Spinal cord (tissue), 9 donors: ENCODE measurements at regions not wholly inside any gene's neighbourhood (a gene's known extent, or its start where the extent isn't known, plus 50 kb on each side); places are given as distances from the start of the nearest gene placed in this dataset.

ENCODE experiments used
- DNase-seq, 6 donors: peaks; one replicate each; pipeline versions ENCODE4 v3.0.0 to v3.0.0-alpha.2; 2013 to 2015; ENCODE audit warnings: low spot score in 6 of 6, low read depth in 4 of 6
- H3K27ac ChIP-seq: one replicate; pipeline ENCODE4 v1.5.1; 2013; ENCODE audit warnings: low read depth, low read length, control low read depth
- H3K27me3 ChIP-seq: one replicate; pipeline ENCODE4 v1.6.1; 2013; ENCODE audit warnings: low read length; ENCODE audit not compliant: control insufficient read depth, insufficient read depth
- H3K36me3 ChIP-seq: one replicate; pipeline ENCODE4 v1.6.1; 2013; ENCODE audit warnings: low read length; ENCODE audit not compliant: control insufficient read depth, insufficient read depth
- H3K4me1 ChIP-seq: one replicate; pipeline ENCODE4 v1.6.1; 2013; ENCODE audit warnings: low read length; ENCODE audit not compliant: control insufficient read depth, insufficient read depth
- H3K4me3 ChIP-seq: one replicate; pipeline ENCODE4 v1.5.1; 2013; ENCODE audit warnings: low read depth, low read length, control low read depth
- H3K9me3 ChIP-seq: one replicate; pipeline ENCODE4 v1.6.1; 2013; ENCODE audit warnings: low read length; ENCODE audit not compliant: control insufficient read depth, insufficient read depth
- WGBS: methylation state at CpG from one replicate; pipeline ENCODE4 v1.1.5; 2013; ENCODE audit warnings: missing lambda C conversion rate; ENCODE audit not compliant: insufficient coverage; 5-methylcytosine and 5-hydroxymethylcytosine counted together
- donor health status: healthy.

DNA sequence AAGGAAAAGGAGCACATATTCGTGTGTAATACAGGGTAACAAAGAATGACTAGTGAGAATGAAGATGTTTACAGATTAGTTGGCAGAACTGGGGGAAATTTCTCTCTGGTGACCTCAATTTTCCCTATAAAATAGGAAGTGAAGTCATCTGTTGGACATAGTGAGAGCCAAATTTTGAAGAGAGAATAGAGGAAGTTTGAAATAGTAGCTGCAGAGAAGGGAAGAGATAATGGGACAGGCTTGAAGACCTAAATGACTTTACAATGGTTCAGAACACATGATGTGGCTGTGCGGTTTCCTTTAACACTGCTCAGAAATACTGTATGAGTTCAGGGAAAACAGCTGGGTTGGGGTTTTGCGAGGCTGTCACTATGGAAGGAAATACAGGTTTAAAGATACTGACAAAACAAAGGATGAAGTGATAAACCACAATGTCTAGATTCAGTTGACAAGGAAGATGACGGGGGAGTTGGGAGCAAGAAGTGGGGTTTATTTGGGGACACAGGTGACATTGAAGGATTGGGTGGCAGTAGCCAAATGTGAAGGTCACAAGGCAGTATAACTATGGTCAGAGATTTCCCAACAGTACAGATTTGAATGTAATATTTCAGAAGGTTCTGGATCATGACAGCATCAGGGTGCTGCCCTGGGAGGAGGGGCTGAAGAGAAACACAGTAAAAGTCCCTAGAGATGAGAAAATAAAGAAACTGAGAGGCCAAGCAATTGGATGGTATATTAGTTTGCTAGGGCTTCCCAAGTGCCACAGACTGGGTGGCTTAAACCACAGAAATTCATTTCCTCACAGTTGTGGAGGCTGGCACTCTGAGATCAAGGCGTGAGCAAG, 82.6 kb upstream of the TANK start:
- 78% methylated on average over 5 of the region's 5 CpGs for WGBS
- H3K27ac ChIP-seq = no peak overlapping the region
- H3K27me3 ChIP-seq = no peaks in the 10 kb centered on the region
- H3K4me3 ChIP-seq = no peak overlapping the region
- no peaks in the 10 kb centered on the region for H3K4me1 ChIP-seq
- H3K36me3 ChIP-seq = no peaks in the 10 kb centered on the region
- DNase-seq = no peak
- no peaks in the 10 kb centered on the region for H3K9me3 ChIP-seq

DNA sequence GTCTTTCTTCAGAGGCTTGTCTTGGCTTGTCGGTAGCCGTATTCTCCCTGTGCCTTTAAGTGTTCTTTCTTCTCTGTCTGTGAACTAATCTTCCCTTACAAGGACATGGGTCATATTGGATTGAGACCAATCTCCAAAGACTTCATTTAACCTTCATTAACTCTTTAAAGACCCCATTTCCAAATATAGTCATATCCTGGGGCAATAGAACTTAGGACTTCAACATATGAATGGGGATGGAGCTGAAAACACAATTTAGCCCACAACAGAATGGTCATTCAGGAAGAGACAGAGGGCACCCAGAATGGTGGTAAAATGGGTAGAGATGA, 82.1 kb upstream of the TANK start:
- no peak for DNase-seq
- Histone ChIP-seq H3K27me3 (no peaks in the 10 kb centered on the region), H3K4me3 (no peak overlapping the region), H3K4me1 (no peaks in the 10 kb centered on the region), H3K9me3 (no peaks in the 10 kb centered on the region), H3K36me3 (no peaks in the 10 kb centered on the region), H3K27ac (no peak overlapping the region)
- 75% methylated on average over 2 of the region's 2 CpGs for WGBS

DNA sequence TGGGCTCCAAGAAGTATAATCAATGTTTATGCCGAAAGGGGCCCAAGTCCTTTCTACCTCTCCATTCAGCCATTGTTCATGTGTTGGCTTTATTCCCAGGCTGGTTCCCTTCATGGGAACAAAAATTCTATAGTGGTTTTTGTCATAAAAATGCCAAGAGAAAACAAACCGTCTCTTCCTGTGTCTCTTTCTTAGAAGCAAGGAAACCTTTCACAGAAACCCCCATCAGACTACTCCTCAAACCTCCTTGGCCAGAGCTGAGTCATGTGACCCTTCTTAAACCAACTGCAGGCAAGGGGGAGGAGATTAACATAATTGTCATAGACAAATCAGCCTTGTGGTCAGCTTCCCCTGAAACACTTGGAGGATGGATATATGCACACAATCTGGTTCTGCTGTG, 75.1 kb upstream of the TANK start:
- Histone ChIP-seq H3K27me3 (no peaks in the 10 kb centered on the region), H3K27ac (no peak overlapping the region), H3K4me1 (no peaks in the 10 kb centered on the region), H3K4me3 (no peak overlapping the region), H3K36me3 (no peaks in the 10 kb centered on the region), H3K9me3 (no peaks in the 10 kb centered on the region)
- no peak for DNase-seq
- no CpG with 5 or more reads among the region's 2 CpGs for WGBS

DNA sequence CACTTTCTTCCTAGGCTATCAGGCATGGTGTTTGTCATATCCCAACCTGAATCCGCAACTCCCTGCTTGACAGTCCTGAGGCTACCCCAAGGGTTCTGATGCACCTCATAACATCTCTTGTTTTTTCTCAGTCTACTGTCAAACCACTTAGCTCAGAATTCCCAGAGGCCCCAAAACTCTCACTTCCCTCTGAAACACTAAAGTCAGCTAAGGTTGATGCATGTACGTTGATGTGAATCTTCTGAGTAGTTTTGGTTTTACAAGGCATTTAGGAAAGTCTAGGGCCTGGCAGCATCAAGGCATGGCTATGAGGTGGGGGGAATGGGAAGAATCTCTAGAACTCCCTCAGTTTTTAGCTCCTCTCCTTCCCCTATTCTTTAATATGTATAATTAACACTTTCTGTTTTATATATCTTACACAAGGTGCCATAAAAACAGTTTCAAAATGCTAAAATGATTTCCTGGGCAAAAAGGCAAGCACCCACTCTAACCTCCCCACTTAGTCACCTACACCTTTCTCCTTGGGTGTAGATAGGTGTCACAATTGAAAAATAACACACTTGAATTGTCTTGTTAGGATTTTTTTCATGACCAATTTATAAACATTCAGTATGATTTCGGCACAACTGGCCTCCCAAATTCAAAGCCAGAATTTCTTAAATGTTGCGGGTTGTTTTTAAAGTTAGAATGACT, 71.4 kb upstream of the TANK start:
- Histone ChIP-seq H3K36me3 (no peaks in the 10 kb centered on the region), H3K4me3 (no peak overlapping the region), H3K27me3 (no peaks in the 10 kb centered on the region), H3K9me3 (no peaks in the 10 kb centered on the region), H3K27ac (no peak overlapping the region), H3K4me1 (no peaks in the 10 kb centered on the region)
- DNase-seq = no peak
- 100% methylated on average over 1 of the region's 4 CpGs for WGBS

DNA sequence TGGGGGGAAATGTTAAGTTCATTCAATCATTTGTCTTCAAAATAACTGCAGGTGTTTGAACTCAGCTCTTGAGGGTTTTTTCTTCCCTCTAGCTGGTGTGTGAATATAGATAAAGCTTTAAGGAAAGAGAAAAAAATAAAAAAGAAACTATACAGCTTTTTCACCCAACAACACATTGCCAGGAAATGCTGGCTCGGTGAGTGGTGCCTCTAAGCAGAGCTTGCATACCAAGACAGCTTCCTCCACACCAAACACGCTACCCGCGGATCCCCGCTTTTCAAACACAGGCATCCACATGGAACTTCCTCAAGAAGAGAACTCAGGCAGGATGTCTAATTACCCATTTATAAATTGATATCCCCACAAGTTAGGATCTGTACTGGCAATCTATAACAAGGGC, 69.8 kb upstream of the TANK start:
- Histone ChIP-seq H3K4me3 (no peak overlapping the region), H3K27ac (no peak overlapping the region), H3K36me3 (no peaks in the 10 kb centered on the region), H3K9me3 (no peaks in the 10 kb centered on the region), H3K4me1 (no peaks in the 10 kb centered on the region), H3K27me3 (no peaks in the 10 kb centered on the region)
- WGBS = 58% methylated on average over 5 of the region's 5 CpGs
- peak in 1 of 6 donors; percentile 43 for DNase-seq

DNA sequence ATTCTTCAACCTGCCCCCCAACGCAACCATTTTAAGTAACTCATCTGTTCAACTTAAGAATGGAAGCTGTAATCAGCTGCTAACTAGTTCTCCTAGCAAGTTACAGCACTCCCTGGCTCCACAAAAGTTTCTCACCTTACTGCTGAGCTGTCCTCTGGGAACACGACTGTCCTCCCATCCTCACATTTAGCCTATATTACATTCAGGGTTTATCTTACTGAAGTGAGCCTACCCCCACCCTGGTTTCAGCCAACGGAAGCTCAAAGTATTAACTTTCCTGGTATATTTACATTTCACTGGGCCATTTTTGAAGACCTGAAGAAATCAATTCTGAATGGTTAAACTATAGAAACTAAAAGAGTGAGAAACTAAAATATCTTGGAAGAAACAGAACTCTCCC, 64.9 kb upstream of the TANK start:
- no peaks in the 10 kb centered on the region for H3K36me3 ChIP-seq
- no peak for DNase-seq
- no peak overlapping the region for H3K4me3 ChIP-seq
- no peaks in the 10 kb centered on the region for H3K9me3 ChIP-seq
- H3K27me3 ChIP-seq = no peaks in the 10 kb centered on the region
- 75% methylated on average over 2 of the region's 3 CpGs for WGBS
- H3K4me1 ChIP-seq = no peaks in the 10 kb centered on the region
- H3K27ac ChIP-seq = no peak overlapping the region

DNA sequence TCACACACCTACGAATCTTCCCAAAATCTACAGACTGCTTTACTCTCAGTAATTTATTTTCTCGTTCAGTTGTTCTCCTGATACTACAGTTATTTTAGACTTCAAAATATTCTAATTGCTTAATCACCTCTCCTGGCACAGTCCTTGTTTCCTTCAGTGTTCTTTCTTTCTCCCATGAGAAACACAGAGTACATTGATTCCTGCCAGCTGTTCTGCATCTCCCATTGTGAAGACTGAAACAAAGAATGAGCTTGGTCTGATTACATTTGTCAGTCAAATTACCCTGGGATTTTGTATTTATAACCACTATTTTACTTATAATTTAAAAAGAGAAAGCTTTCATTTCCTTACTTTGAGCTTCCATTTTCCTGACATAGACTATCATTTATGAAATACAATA, 63.9 kb upstream of the TANK start:
- H3K4me3 ChIP-seq = no peak overlapping the region
- no peak overlapping the region for H3K27ac ChIP-seq
- no peaks in the 10 kb centered on the region for H3K36me3 ChIP-seq
- no peaks in the 10 kb centered on the region for H3K9me3 ChIP-seq
- whole genome bisulfite sequencing = 54% methylated on average over 2 of the region's 2 CpGs
- H3K4me1 ChIP-seq = no peaks in the 10 kb centered on the region
- DNase-seq = peak in 2 of 6 donors; percentile 26 to 62
- no peaks in the 10 kb centered on the region for H3K27me3 ChIP-seq

DNA sequence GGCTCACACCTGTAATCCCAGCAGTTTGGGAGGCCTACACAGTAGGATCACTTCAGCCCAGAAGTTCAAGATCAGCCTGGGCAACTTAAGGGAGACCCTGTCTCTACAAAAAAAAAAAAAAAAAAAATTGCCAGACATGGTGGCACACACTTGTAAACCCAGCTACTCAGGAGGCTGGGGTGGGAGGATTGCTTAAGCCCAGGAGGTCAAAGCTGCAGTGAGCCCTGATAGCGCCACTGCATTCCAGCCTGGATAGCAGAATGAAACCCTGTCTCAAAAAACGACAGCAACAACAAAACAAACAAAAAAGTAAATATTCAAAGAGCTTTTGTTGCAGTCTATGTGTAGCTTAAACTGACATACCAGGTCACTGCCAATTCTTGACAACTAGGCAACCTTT, 63.1 kb upstream of the TANK start:
- Histone ChIP-seq H3K4me3 (no peak overlapping the region), H3K27ac (no peak overlapping the region), H3K4me1 (no peaks in the 10 kb centered on the region), H3K27me3 (no peaks in the 10 kb centered on the region), H3K36me3 (no peaks in the 10 kb centered on the region), H3K9me3 (no peaks in the 10 kb centered on the region)
- DNase-seq = no peak
- no CpG with 5 or more reads among the region's 2 CpGs for WGBS

DNA sequence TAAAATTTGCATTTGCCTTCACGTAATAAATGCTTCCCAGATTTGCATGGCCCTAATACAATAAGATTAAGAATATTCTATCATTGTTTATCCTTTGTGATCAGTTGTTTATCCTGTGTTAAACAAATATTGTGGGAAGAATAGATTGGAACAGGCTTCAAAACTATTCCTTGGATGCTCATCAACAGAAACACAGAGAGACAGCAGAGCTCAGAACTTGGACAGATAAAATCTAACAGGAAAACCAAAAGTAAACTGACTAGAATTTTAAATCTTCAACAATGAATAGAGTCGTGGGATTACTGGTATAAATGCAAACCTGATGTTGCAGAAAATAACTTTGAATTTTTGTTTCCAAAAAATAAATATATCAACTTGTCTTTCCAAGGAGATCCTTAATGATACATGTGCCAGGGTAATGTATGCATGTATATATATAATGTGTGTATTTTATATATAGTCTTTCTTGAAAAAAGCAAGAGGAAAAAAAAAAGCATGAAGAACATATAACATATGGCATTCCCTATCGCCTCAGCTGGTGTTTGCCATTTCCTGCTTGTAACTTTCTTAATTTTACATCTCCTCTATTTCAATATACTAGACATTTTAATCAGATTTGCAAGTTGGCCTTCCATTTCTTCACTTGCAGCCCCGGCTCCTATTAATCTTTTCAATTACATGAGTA, 59.9 kb upstream of the TANK start:
- peak in 2 of 6 donors; percentile 53 to 81 for DNase-seq
- WGBS = 83% methylated on average over 1 of the region's 4 CpGs
- Histone ChIP-seq H3K9me3 (no peaks in the 10 kb centered on the region), H3K36me3 (no peaks in the 10 kb centered on the region), H3K27me3 (no peaks in the 10 kb centered on the region), H3K4me3 (no peak overlapping the region), H3K27ac (no peak overlapping the region), H3K4me1 (no peaks in the 10 kb centered on the region)
